LNCAP (cell line): ENCODE measurements at regions not wholly inside any gene's neighbourhood (a gene's known extent, or its start where the extent isn't known, plus 50 kb on each side); places are given as distances from the start of the nearest gene placed in this dataset.

Source experiments
- TF ChIP-seq, protein P1 (sequence below): fragments of 450-650 bp; IDR thresholded peaks from 2 replicates; pipeline ENCODE4 v1.5.1; 2017; ENCODE audit warnings: mild to moderate bottlenecking

GRCh38 chr10:130721971-130722370 is 585.8 kb downstream of the GLRX3 start:
- TF ChIP-seq, protein P1, sequence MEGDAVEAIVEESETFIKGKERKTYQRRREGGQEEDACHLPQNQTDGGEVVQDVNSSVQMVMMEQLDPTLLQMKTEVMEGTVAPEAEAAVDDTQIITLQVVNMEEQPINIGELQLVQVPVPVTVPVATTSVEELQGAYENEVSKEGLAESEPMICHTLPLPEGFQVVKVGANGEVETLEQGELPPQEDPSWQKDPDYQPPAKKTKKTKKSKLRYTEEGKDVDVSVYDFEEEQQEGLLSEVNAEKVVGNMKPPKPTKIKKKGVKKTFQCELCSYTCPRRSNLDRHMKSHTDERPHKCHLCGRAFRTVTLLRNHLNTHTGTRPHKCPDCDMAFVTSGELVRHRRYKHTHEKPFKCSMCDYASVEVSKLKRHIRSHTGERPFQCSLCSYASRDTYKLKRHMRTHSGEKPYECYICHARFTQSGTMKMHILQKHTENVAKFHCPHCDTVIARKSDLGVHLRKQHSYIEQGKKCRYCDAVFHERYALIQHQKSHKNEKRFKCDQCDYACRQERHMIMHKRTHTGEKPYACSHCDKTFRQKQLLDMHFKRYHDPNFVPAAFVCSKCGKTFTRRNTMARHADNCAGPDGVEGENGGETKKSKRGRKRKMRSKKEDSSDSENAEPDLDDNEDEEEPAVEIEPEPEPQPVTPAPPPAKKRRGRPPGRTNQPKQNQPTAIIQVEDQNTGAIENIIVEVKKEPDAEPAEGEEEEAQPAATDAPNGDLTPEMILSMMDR: no peak

DNA sequence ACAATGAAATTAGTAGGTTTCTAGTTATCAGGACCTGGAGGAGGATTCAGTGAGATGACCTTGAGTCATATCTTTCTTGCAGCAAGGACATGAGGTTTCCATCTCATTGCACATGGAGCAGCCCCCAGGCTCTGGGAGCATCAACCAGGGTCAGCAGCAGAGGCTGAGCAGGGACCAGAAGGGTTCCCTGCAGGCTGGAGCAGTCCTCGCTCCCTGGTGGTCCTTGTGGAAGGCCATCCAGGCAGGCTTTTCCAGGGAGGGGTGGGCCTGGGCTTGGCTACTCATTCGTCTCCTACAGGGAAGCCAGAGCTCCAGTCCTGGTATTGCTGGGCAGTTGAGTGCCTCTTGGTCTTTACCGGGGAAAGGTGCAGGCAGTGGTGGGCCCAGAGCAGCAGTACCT is 587.5 kb downstream of the GLRX3 start:
- TF ChIP-seq, protein P1: no peak

DNA sequence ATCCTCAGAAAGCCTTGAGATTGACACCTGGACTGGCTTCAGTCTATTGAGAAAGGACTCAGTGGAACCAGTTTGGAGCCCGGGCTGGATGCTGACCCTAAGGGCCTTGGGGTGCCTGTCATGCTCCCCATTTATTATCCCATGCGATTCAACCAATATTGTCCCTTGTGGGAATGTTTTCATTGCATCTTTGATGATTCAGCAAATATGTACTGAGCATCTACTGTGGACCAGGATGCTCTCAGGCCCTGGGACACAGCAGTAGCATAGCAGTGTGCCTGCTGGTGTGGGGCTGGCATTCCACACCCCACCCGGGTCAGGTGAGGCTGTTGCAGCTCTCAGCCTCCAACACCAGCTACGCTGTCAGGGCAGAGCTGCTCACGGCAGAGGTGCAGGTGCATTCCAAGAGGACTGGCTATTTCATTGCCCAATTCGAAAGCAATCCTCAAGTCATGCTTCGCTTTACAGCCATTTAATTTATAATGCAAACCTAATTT is 586.0 kb downstream of the TCERG1L start:
- TF ChIP-seq, protein P1: no peak

DNA sequence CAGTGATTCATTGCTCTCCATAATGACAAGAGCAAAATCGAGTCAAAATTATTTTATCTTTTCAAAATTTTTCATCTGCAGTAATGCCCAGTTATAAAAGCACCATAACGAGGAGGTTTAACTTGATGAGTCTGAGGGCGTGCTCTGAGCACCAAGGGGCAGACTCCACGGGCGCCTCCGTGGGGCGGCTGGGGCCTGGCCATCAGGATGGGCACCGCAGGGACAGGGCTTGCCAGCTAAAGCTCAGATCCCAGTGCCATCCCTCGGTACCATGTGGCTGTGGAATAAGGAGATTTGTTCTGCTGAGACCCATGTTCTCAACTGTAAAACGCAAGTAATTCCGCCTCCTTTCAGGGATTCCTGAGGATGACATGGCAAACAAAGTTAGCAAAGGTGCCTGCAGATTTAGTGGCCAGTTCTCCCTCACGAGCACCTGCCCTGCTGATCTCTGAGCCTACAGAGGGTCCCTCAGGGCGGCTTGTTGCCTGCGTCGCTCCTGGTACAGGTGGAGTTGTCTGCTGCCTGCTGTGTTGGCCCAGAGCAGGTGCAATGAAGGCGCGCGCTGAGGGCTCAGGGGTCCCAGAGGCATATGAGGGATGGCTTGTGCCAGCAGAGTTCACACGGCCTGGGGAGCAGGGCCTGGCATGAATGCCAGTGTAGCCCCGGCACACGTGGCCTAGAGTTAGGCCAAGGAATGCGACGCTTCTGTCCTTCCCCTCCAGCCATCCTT is 584.4 kb downstream of the TCERG1L start:
- TF ChIP-seq, protein P1: no peak

DNA sequence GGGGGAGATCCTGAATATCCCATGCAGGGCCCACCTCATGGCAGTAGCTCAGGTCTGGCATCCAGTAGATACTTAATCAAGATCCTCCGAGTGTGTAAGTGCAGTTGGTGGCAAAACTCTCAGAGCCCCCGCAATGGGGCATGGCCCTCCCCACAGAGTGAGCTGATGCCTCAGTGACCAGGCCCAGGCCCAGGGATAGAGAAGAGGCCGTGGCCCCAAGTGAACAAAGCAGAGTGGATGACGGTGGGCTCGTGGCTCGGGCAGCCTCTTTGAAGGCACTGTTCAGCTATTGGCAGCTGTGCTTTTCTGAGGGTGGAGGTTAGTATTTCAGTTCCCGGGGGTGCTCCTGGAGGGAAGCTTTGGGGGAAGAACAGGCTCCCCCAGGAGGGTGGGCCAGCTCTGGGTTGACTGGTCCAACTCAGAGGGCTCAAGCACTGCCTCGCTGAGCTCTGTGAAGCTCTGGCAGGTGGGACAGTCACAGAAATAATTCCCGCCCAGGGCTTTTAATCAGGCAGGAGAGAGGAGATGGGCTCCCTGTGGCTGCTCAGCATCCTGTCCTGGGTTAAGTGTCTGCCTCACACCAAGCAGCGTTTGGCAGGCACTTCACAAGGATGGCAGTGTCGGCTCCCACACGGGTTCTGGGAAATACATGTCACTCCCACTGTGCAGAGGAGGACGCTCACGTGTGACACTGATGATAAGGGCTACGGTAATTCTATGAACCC is 583.6 kb downstream of the TCERG1L start:
- TF ChIP-seq, protein P1: no peak

DNA sequence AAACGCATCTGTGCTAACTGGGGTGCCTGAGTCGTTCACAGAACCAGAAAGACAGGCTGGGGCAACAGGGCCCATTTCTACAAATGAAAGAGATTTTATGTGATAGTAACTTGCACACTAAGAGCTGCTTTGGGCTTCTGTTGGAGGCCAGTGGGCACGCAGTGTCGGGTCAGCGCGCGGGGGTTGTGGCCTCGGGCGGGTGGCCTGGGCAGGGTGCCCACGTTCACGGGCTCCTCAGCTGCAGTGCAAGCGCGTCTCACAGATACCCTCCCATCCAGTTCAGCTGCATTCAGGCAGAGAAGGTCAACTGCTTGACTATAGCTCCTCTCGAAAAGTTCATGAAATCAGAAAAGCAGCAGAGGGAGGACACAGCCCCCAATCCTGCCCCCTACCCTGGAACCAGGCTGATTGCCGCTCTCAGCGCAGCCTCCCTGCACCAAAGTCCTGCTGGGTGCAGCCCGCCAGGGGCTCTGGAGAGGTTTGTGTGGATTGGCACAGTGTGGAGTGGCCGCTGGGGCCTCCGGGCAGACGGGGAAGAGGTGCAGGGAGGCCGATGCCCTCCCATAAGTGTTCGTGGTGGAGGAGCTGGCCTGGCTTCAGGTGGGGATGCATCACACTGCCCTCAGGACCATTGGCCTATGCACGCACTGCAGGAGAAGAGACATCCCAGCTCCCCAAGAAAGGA is 582.8 kb downstream of the TCERG1L start:
- TF ChIP-seq, protein P1: no peak

DNA sequence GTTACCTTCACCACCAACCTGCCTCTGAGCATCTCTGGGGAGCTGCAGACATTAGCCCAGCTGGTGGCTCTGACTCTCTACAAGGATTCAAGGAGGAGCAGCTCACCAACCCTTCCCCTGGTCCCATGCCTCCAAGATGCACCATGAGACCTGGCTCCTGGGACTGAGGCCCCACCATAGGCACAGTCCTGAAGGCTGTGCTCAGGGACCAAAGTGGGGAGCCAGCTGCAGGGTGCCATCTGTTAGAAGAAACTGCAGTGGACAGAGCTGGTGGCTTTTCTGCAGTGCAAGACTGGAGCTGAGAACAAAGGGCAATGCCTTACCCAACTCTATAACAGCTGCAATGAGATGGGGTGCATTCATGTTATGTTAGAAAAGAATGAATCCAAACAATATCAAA is 581.6 kb downstream of the TCERG1L start:
- TF ChIP-seq, protein P1: no peak
